ENCODE measurements at regions not wholly inside any gene's neighbourhood (a gene's known extent, or its start where the extent isn't known, plus 50 kb on each side); places are given as distances from the start of the nearest gene placed in this dataset.

DNA sequence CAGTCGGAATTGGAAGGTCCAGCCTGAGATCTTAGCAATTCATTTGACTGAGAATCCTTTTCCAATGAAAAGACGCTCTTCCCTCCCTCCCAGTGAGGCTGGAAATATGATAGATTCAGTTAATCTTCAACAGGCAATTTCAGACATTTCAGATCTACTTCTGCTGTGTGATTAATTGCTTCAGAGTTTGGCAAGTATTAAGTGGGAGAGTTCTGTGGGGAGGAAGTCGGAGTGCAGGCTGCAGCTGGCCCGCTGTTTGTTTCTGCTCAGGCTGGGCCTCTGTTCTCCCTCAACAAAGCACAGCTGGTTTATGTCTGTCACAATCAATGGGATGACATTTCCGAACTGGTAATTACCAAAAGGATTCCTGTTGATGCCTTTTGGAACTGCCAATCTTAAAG is 178.2 kb downstream of the NDFIP2 start:
- TF ChIP-seq POLR2A (IDR thresholded peaks at IDR 0.05) (no peak), POLR2AphosphoS5 (IDR thresholded peaks at IDR 0.05) (peak in 2 of 3 donors; percentile 43 to 55)
- Histone ChIP-seq H3K4me3 (no peak overlapping the region), H3K4me1 (peaks cover 0 to 6% (median 0%) of the 10 kb centered on the region in 6 donors), H3K36me3 (no peaks in the 10 kb centered on the region), H3K27me3 (replicated peaks in 1 of 7) (peaks cover 0 to 6% (median 0%) of the 10 kb centered on the region in 7 donors), H3K9me3 (no peaks in the 10 kb centered on the region), H3K27ac (peak overlapping the region in 3 of 8 donors; percentile 22 to 29 (median 28))
- intact Hi-C loops (cut with DNase I; ENCODE audit: low total_unique reads): no loop called here
- WGBS, 5 donors: 52 to 69% (median 59%) methylated on average over 5 of the region's 5 CpGs
- DNase-seq: no peak

- Histone ChIP-seq H3K36me3 (no peaks in the 10 kb centered on the region), H3K4me3 (no peak overlapping the region), H3K4me1 (peaks cover 0 to 6% (median 0%) of the 10 kb centered on the region in 6 donors), H3K27ac (peak overlapping the region in 5 of 8 donors; percentile 3 to 29 (median 22)), H3K27me3 (replicated peaks in 1 of 7) (peaks cover 0 to 6% (median 0%) of the 10 kb centered on the region in 7 donors), H3K9me3 (no peaks in the 10 kb centered on the region)
- intact Hi-C loops (cut with DNase I; ENCODE audit: low total_unique reads): no loop called here
- WGBS, 5 donors: 61 to 79% (median 74%) methylated on average over 3 of the region's 3 CpGs
- TF ChIP-seq POLR2A (IDR thresholded peaks at IDR 0.05): no peak
- no peak for TF ChIP-seq POLR2AphosphoS5 (IDR thresholded peaks at IDR 0.05)
- TF ChIP-seq, protein P1, sequence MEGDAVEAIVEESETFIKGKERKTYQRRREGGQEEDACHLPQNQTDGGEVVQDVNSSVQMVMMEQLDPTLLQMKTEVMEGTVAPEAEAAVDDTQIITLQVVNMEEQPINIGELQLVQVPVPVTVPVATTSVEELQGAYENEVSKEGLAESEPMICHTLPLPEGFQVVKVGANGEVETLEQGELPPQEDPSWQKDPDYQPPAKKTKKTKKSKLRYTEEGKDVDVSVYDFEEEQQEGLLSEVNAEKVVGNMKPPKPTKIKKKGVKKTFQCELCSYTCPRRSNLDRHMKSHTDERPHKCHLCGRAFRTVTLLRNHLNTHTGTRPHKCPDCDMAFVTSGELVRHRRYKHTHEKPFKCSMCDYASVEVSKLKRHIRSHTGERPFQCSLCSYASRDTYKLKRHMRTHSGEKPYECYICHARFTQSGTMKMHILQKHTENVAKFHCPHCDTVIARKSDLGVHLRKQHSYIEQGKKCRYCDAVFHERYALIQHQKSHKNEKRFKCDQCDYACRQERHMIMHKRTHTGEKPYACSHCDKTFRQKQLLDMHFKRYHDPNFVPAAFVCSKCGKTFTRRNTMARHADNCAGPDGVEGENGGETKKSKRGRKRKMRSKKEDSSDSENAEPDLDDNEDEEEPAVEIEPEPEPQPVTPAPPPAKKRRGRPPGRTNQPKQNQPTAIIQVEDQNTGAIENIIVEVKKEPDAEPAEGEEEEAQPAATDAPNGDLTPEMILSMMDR (IDR thresholded peaks at IDR 0.05 in 8 of 11, conservative IDR thresholded peaks at IDR 0.05 in 3 of 11): no peak
- DNase-seq: no peak
These were observed 177.5 kb downstream of the NDFIP2 start for GRCh38 chr13:79658333-79658975.

DNA sequence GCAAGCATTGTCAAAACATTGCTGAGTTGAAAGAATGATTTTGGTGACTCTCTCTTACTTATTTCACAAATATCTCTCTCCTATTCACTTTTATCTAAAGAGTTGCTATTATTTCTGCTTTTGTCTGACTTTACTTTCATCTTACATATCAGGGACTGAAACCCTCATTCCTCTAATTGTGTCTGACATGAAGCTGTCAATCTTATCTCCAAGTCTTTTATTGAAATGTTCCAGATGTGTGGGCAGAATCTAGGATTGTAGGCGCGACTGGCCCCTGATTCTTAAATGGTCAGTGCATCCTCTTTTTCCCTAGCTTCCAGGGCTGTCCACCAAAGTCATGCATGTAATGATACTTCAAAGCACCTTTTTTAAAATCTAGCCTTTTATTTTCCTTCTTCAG is 174.6 kb downstream of the NDFIP2 start:
- no peak overlapping the region for H3K4me3 ChIP-seq
- DNase-seq: no peak
- H3K27me3 ChIP-seq (replicated peaks in 1 of 7): peaks cover 0 to 6% (median 0%) of the 10 kb centered on the region in 7 donors
- intact Hi-C loops (cut with DNase I; ENCODE audit: low total_unique reads): no loop called here
- TF ChIP-seq POLR2A (IDR thresholded peaks at IDR 0.05): no peak
- H3K27ac ChIP-seq: no peak overlapping the region
- WGBS, 5 donors: 84 to 95% (median 92%) methylated on average over 2 of the region's 2 CpGs
- no peaks in the 10 kb centered on the region for H3K36me3 ChIP-seq
- H3K4me1 ChIP-seq: peaks cover 0 to 6% (median 0%) of the 10 kb centered on the region in 6 donors
- no peaks in the 10 kb centered on the region for H3K9me3 ChIP-seq

- no peak for DNase-seq
- Histone ChIP-seq H3K4me3 (no peak overlapping the region), H3K27ac (no peak overlapping the region), H3K9me3 (no peaks in the 10 kb centered on the region), H3K36me3 (no peaks in the 10 kb centered on the region), H3K27me3 (replicated peaks in 1 of 7) (peaks cover 0 to 6% (median 0%) of the 10 kb centered on the region in 7 donors), H3K4me1 (no peaks in the 10 kb centered on the region)
- intact Hi-C loops (cut with DNase I; ENCODE audit: low total_unique reads): no loop called here
- TF ChIP-seq, protein P1 (IDR thresholded peaks at IDR 0.05 in 8 of 11, conservative IDR thresholded peaks at IDR 0.05 in 3 of 11): no peak
- TF ChIP-seq POLR2AphosphoS5 (IDR thresholded peaks at IDR 0.05): no peak
- TF ChIP-seq POLR2A (IDR thresholded peaks at IDR 0.05): no peak
These were observed 173.6 kb downstream of the NDFIP2 start for GRCh38 chr13:79654520-79654919.

- no peak overlapping the region for H3K27ac ChIP-seq
- H3K27me3 ChIP-seq (replicated peaks in 1 of 7): no peaks in the 10 kb centered on the region
- TF ChIP-seq, protein P1 (IDR thresholded peaks at IDR 0.05 in 8 of 11, conservative IDR thresholded peaks at IDR 0.05 in 3 of 11): no peak
- no peak for TF ChIP-seq POLR2AphosphoS5 (IDR thresholded peaks at IDR 0.05)
- no peak for TF ChIP-seq POLR2A (IDR thresholded peaks at IDR 0.05)
- no peak overlapping the region for H3K4me3 ChIP-seq
- WGBS, 5 donors: 82 to 94% (median 91%) methylated on average over 4 of the region's 4 CpGs
- intact Hi-C loops (cut with DNase I; ENCODE audit: low total_unique reads): no loop called here
- H3K4me1 ChIP-seq: no peaks in the 10 kb centered on the region
- DNase-seq: no peak
- no peaks in the 10 kb centered on the region for H3K36me3 ChIP-seq
- H3K9me3 ChIP-seq: no peaks in the 10 kb centered on the region
These were observed 169.7 kb downstream of the NDFIP2 start for GRCh38 chr13:79650688-79651087.

Data from spleen (tissue), 11 donors.